Activated naive CD4-positive, alpha-beta T cell treated with Interleukin-2 at 50 U/mL for 16 hours (primary cell): ENCODE measurements at regions not wholly inside any gene's neighbourhood (a gene's known extent, or its start where the extent isn't known, plus 50 kb on each side); places are given as distances from the start of the nearest gene placed in this dataset.

ENCODE experiments used
- DNase-seq: peaks from one replicate; pipeline ENCODE4 v3.0.0-alpha.2; 2020

DNA sequence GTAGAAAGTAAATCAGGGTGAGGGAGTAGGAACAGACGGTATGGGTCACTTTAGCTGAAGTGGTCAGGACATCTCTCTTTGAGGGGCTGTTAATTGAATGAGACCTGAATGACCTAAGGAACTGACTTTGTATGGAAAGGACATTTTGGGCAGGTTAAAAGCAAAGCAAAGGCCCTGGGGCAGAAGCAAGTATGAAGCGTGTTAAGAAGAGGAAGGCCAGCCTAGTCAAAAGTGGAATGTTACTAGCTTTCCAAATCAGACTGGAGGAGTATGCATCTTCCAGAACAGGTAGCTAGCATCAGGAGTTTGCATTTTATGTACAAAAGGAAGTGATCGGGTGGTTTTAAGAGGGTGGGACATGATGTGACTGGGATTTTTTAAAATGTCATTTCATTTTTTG lies 70.9 kb upstream of the PCGF5 start:
- DNase-seq: no peak

DNA sequence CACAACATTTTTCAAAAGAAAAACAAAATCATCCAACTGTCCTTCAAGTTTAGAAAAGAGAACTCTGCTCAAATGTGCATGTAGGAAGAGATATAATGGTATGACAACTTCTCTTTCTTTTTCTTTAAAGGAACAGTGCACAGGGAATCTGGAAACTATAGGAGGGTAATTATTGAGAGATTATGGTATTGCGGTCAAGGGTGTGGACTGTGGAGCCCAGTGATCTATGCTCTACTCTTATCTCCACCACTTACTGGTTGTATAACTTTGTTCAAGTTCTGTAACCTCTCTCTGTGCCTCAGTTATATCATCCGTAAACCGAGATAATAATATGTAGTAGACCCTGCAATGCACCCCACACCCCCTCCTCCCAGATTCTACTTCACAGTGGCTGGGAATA lies 69.8 kb upstream of the PCGF5 start:
- no peak for DNase-seq

DNA sequence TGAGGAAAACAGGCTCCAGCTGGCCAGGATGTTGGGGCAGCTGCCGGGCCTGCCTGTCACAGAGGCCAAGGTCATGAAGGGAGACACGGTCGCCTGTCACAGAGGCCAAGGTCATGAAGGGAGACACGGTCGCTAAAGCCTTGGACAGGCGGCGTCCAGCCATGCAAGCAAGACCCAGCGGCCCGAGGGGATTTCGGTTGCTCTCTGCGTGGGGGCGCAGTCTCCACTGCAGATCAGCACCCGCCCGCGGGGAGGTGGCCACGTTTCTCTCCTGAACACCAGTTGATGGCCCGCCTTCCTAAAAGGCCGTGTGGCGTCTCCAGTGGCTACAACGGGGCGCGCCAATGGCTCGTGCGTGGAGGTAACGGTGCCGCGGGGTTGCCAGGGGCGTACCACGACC lies 67.0 kb upstream of the PCGF5 start:
- DNase-seq: no peak

- no peak for DNase-seq
These were observed 65.6 kb upstream of the PCGF5 start for GRCh38 chr10:91154842-91155241.

GRCh38 chr10:91156196-91156595 lies 64.3 kb upstream of the PCGF5 start:
- DNase-seq: no peak

DNA sequence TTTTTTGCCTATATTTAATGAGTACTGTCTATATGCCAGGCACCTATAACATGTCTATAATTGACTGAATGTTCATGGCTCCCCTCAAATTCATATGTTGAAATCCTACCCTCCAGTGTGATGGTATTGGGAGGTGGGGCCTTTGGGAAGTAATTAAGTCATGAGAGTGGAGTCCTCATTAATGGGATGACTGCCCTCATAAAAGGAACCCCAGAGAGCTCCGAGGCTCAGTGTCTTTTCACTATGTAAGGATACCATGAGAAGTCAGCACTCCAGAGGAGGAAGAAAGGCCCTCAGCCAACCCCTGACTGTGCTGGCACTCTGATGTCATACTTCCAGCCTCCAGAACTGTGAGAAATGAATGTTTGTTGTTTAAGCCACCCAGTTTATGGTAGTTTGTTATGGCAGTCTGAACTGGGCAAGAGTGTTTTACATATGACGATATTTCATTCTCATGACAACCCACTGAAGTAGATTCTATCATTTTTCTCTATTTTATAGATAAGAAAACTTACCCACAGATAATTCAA lies 61.1 kb upstream of the PCGF5 start:
- no peak for DNase-seq

DNA sequence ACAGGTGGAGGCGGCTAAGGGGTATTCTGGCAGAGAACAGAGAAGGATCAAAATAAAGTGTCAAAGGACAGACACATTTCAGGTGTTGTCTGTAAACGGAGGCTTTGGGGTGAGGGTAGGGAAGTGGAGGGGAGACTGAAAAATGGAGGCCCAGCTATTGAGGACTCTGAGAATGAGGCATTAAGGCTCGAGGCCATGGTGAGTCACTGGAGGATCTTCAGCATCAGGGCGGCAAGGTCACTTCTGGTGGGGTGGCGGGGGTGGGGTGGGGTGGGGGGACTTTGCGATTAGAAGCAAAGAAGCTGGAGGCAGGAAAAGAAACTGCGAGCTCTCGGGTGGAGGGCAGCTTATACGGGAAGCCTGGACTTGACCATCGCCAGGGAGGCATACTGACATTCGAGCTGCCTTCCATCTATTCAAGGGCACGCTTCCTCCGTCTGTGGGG lies 58.4 kb upstream of the PCGF5 start:
- peak; percentile 34 for DNase-seq

GRCh38 chr10:91162495-91163268 lies 57.8 kb upstream of the PCGF5 start:
- DNase-seq: peak; percentile 75

DNA sequence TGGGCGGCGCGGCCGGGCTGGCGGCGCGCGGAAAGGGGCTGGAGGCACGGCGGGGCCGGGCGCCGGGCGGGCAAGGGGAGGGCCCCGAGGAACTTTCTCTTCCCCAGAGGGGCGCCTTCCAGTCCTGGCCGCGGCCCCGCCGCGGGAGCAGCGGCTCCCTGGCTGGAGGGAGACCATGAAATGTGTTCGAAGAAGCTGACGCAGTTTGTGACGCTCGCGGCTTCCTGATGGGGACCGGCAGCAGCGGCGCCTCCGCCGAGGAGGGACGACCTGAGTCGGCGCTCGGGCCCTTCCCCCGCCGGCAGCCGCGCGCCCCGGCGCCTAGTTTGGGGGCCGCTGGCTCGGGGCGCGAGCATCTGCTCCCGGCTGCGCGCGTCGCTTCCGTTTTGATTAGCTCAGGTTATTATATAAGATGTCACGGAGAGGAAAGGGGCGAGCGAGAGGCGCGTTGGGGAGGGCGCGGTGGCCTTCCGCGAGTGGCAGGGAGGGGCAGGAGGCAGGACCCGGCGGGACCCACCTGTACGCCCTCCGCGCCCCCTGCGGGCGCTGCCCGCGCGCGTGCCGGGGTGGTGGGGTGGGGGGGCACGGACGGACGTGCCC lies 57.1 kb upstream of the PCGF5 start:
- DNase-seq: peak; percentile 73

GRCh38 chr10:91163869-91164474 lies 56.5 kb upstream of the PCGF5 start:
- peak; percentile 79 for DNase-seq

DNA sequence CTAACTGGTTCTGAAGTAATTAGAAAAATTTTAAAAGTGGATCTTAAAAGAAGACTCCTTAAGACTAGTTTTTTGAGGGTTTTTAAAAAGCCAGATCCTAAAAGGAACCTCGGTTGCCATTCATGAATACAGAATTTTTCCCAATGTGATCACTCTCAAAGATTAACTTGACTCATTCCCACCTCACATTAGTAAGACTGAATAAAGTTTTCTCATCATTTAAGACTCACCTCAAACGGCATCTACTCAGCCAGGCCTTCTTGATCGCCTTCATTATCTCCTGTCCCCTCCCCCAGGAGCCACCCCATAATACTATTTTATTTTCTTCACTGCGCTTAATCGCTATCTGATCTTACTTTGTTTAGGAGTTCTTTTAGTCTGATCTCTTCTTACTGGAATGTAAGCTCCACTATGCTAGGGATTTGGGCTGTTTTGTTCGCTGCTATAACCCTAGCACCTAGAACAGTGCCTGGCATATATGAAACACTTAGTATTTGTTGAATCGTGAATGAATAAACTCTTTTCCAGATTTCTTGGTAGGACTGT lies 55.9 kb upstream of the PCGF5 start:
- DNase-seq: no peak

DNA sequence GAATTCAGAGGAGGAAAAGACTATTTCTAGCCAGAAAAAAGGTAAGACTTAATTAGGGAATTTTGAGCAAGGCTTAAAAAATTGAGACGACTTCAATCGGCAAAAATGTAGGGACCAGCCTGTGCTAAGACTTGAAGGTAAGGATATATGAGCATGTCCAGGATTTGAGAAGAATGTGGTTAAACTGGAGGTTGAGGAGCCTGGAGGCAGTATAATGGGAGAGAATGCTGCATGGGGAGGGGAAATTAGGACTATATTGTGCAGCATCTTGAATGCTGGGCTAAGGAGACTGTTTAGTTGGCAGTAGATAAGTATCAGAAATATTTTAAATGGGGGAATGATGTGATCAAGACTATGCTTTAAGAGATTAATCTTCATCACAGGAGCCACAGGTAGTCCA lies 53.1 kb upstream of the PCGF5 start:
- no peak for DNase-seq

- DNase-seq: no peak
These were observed 50.0 kb upstream of the PCGF5 start for GRCh38 chr10:91170418-91170817.
